NB4 (cell line): ENCODE measurements at regions not wholly inside any gene's neighbourhood (a gene's known extent, or its start where the extent isn't known, plus 50 kb on each side); places are given as distances from the start of the nearest gene placed in this dataset.

Source experiments
- DNase-seq: peaks from one replicate; pipeline ENCODE4 v3.0.0; 2010; ENCODE audit warnings: low read depth
- H3K4me3 ChIP-seq: one replicate; pipeline ENCODE4 v1.5.1; 2011; ENCODE audit warnings: mild to moderate bottlenecking, low read depth, low read length, moderate library complexity
- MYC ChIP-seq: IDR thresholded peaks from 2 replicates; pipeline ENCODE4 v1.6.1; 2011; ENCODE audit warnings: low read depth, low read length
- POLR2A ChIP-seq: IDR thresholded peaks from 2 replicates; pipeline ENCODE4 v1.6.1; 2011; ENCODE audit warnings: mild to moderate bottlenecking; ENCODE audit not compliant: insufficient read length; ENCODE audit errors: extremely low read depth
- TF ChIP-seq, protein P1 (sequence below): IDR thresholded peaks from one replicate; pipeline ENCODE4 v1.5.1; 2012; ENCODE audit warnings: low read depth, low read length
- TF ChIP-seq, protein P2 (sequence below): IDR thresholded peaks from 2 replicates; pipeline ENCODE4 v1.6.1; 2011; ENCODE audit warnings: low read depth, low read length

DNA sequence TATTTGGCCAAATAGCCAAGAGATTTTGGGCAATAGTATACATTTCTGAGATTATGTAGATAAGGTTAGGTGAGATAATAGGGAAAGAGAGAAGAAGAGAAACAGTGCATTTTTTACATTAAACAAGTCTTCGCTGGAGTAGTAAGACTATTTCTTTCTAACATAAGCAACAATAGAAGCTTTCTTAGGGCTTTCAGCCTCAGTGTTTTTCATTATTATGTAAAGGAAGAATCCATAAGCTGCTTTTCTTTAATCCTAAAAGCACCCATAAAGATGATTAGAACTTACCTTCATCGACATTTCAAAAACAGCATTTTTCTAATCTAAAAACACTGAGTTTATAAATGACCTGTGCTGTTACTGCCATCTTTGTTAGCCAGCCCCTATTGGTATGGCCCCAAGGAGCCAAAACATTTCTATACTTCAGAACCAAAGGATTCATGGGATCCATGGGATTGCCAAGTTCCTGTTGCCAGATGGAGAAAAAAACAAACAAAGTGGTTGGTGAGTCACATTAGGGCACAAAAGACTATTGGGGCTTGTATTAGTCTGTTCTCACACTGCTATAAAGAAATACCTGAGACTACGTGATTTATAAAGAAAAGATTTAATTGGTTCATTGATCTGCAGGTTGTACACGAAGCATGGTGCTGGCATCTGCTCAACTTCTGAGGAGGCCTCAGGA, 88.2 kb downstream of the SCG2 start:
- DNase-seq = no peak
- TF ChIP-seq POLR2A (no peak), MYC (no peak)
- TF ChIP-seq, protein P1, sequence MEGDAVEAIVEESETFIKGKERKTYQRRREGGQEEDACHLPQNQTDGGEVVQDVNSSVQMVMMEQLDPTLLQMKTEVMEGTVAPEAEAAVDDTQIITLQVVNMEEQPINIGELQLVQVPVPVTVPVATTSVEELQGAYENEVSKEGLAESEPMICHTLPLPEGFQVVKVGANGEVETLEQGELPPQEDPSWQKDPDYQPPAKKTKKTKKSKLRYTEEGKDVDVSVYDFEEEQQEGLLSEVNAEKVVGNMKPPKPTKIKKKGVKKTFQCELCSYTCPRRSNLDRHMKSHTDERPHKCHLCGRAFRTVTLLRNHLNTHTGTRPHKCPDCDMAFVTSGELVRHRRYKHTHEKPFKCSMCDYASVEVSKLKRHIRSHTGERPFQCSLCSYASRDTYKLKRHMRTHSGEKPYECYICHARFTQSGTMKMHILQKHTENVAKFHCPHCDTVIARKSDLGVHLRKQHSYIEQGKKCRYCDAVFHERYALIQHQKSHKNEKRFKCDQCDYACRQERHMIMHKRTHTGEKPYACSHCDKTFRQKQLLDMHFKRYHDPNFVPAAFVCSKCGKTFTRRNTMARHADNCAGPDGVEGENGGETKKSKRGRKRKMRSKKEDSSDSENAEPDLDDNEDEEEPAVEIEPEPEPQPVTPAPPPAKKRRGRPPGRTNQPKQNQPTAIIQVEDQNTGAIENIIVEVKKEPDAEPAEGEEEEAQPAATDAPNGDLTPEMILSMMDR = no peak
- TF ChIP-seq, protein P2, sequence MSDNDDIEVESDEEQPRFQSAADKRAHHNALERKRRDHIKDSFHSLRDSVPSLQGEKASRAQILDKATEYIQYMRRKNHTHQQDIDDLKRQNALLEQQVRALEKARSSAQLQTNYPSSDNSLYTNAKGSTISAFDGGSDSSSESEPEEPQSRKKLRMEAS = no peak
- no peak overlapping the region for H3K4me3 ChIP-seq

DNA sequence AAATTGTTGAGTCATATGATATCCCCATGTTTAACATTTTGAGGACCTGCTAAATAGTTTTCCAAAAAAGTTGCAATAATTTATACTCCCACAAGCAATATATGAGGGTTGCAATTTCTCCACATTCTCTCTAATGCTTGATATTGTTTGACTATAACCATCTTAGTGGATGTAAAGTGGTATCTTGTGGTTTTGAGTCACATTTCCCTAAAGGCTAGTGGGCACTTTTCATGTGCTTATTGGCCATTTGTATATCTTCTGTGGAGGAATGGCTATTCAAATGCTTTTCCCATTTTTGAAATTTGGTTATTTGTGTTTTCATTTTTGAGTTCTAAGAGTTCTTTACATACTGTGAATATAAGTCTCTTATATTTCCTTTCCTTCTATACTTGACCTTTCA, 82.7 kb downstream of the SCG2 start:
- TF ChIP-seq POLR2A (no peak), MYC (no peak)
- TF ChIP-seq, protein P1 = no peak
- TF ChIP-seq, protein P2 = no peak
- no peak for DNase-seq
- no peak overlapping the region for H3K4me3 ChIP-seq

DNA sequence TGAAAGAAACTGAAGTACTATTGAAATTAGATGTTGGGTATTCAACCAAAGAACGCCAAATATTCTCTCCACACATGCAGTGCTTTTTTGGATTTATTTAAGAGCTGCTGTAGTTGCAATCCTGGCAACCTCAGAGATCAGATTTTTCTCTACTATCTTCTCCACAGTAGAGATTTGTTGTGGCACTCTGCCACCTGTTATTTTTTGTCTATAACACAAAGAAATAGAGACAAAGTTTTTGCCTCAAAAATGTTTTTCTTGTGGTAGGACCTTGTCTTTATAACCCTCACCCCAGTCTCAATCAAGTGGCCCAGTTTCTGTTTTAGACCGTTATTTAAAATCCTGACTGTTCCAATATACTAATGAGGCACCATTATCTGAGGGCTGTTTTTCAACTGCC, 79.4 kb downstream of the SCG2 start:
- DNase-seq = no peak
- H3K4me3 ChIP-seq = no peak overlapping the region
- TF ChIP-seq, protein P2 = no peak
- no peak for TF ChIP-seq POLR2A
- TF ChIP-seq, protein P1 = no peak
- no peak for TF ChIP-seq MYC

GRCh38 chr2:223523551-223524001, 78.6 kb downstream of the SCG2 start:
- TF ChIP-seq MYC (no peak), POLR2A (no peak)
- TF ChIP-seq, protein P1 = no peak
- TF ChIP-seq, protein P2 = no peak
- no peak overlapping the region for H3K4me3 ChIP-seq
- DNase-seq = peak; percentile 36

DNA sequence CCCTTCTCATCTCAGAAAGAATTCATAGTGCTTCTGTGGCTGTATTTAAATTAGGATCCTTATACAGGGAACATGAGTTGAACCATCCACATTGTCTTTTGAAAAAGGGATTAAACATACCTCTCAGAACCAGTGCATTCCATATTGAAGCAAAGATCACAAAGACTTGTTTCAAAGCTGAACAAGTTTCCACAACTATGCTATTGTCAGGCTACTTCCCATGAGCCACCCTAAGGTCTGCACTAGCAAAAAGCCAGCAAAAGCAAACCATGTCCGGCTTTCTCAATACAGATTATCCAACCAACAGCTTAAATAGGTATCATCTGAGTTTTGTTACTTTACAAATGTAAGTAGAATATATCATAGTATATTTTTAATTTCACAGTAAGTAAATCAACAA, 78.1 kb downstream of the SCG2 start:
- TF ChIP-seq, protein P1 = no peak
- TF ChIP-seq, protein P2 = no peak
- no peak for TF ChIP-seq POLR2A
- TF ChIP-seq MYC = no peak
- no peak overlapping the region for H3K4me3 ChIP-seq
- no peak for DNase-seq

DNA sequence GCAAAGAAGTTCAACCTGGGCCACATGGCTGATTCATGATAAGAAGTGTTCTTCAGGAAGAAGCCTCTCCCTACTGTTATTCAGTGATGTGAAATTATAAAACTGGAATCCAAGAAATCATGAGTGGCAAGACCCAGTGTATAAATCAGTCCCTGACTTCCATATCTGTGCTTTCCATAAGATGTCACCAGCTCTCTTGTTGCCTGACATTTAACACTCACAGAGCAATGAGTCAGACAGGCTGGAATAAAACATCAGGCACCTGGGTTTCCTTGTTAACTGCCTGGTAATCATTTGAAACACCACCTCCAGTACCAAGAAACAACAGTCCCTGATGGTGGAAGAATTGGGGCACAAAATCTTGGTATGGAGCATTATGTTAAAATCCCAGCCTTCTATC, 76.1 kb downstream of the SCG2 start:
- H3K4me3 ChIP-seq = no peak overlapping the region

More for the DNA sequence above, 76.1 kb downstream of the SCG2 start:
- DNase-seq = no peak
- TF ChIP-seq, protein P2 = no peak
- TF ChIP-seq POLR2A = no peak
- TF ChIP-seq, protein P1 = no peak
- TF ChIP-seq MYC = no peak
